Progenitor cell of endocrine pancreas (in vitro differentiated cells): ENCODE measurements at regions not wholly inside any gene's neighbourhood (a gene's known extent, or its start where the extent isn't known, plus 50 kb on each side); places are given as distances from the start of the nearest gene placed in this dataset.

Experiments used
- DNase-seq: peaks from one replicate; pipeline ENCODE4 v3.0.0; 2021; ENCODE audit warnings: low spot score; ENCODE audit not compliant: unreplicated experiment
- H3K27ac Mint-ChIP-seq: 2 replicates; pipeline ENCODE4 v1.8.0; 2021; ENCODE audit warnings: mild to moderate bottlenecking, moderate library complexity, mixed read lengths
- H3K27me3 Mint-ChIP-seq: 2 replicates; pipeline ENCODE4 v1.8.0; 2021; ENCODE audit warnings: mixed read lengths
- H3K36me3 Mint-ChIP-seq: 2 replicates; pipeline ENCODE4 v1.8.0; 2022; ENCODE audit warnings: mixed read lengths; ENCODE audit not compliant: insufficient read depth
- H3K4me1 Mint-ChIP-seq: 2 replicates; pipeline ENCODE4 v1.8.0; 2021; ENCODE audit warnings: low read depth, mixed read lengths
- H3K4me3 Mint-ChIP-seq: 2 replicates; pipeline ENCODE4 v1.8.0; 2021; ENCODE audit warnings: low read depth, mild to moderate bottlenecking, moderate library complexity, mixed read lengths
- H3K9me3 Mint-ChIP-seq: 2 replicates; pipeline ENCODE4 v1.8.0; 2021; ENCODE audit warnings: low read depth, mixed read lengths
- TF ChIP-seq, protein P1 (sequence below): fragments of 200-600 bp; sonication (generic); IDR thresholded peaks from one replicate; pipeline ENCODE4 v1.5.0; 2021; ENCODE audit warnings: antibody characterized with exemption, mild to moderate bottlenecking; ENCODE audit not compliant: unreplicated experiment

GRCh38 chr2:194999771-195000170 lies 657.3 kb upstream of the SLC39A10 start:
- TF ChIP-seq, protein P1, sequence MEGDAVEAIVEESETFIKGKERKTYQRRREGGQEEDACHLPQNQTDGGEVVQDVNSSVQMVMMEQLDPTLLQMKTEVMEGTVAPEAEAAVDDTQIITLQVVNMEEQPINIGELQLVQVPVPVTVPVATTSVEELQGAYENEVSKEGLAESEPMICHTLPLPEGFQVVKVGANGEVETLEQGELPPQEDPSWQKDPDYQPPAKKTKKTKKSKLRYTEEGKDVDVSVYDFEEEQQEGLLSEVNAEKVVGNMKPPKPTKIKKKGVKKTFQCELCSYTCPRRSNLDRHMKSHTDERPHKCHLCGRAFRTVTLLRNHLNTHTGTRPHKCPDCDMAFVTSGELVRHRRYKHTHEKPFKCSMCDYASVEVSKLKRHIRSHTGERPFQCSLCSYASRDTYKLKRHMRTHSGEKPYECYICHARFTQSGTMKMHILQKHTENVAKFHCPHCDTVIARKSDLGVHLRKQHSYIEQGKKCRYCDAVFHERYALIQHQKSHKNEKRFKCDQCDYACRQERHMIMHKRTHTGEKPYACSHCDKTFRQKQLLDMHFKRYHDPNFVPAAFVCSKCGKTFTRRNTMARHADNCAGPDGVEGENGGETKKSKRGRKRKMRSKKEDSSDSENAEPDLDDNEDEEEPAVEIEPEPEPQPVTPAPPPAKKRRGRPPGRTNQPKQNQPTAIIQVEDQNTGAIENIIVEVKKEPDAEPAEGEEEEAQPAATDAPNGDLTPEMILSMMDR: no peak
- peaks cover 3% of the 10 kb centered on the region for H3K4me1 Mint-ChIP-seq

DNA sequence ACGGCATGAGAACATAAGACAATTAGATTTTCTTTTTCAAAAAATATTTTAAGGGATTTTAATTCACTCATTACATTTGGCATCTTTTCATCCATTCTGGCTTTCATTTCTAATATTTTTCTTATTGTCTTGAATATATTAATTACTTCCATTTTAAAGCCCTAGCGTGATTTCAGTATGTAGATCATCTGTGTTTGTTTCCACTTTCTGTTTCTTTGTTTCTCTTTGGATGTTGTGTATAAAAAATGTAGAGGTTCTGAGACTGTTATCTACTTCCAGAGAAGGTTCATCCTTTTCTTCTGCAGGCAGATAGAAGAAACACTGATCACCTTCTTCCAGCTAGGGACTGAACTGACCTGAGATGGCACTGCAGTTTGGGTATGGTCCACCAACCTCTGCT lies 664.4 kb upstream of the SLC39A10 start:
- no peak overlapping the region for H3K4me3 Mint-ChIP-seq
- no peak for DNase-seq
- H3K27me3 Mint-ChIP-seq: no peaks in the 10 kb centered on the region
- no peaks in the 10 kb centered on the region for H3K36me3 Mint-ChIP-seq
- no peaks in the 10 kb centered on the region for H3K4me1 Mint-ChIP-seq
- no peaks in the 10 kb centered on the region for H3K9me3 Mint-ChIP-seq
- H3K27ac Mint-ChIP-seq: no peak overlapping the region
- TF ChIP-seq, protein P1: no peak

More at GRCh38 chr2:194999771-195000170, 657.3 kb upstream of the SLC39A10 start:
- Mint-ChIP-seq H3K9me3 (no peaks in the 10 kb centered on the region), H3K36me3 (no peaks in the 10 kb centered on the region), H3K4me3 (no peak overlapping the region), H3K27ac (no peak overlapping the region), H3K27me3 (no peaks in the 10 kb centered on the region)
- no peak for DNase-seq

DNA sequence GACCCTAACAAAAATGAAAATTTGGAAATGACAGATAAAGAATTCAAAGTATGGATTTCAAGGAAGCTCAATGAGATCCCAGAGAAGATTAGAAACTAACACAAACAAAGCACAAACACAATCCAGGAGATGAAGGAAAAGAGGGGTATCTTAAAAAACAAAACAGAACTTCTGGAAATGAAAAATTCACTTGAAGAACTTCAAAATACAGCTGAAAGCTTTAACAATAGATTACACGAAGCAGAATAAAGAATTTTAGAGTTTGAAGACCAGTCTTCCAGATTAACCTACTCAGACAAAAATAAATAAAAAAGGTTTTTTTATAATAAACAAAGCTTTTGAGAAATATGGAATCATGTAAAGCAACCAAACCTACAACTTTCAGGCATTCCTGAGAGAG lies 671.8 kb upstream of the SLC39A10 start:
- TF ChIP-seq, protein P1: no peak
- no peaks in the 10 kb centered on the region for H3K4me1 Mint-ChIP-seq
- no peak overlapping the region for H3K27ac Mint-ChIP-seq
- peaks cover 24% of the 10 kb centered on the region for H3K9me3 Mint-ChIP-seq
- no peak for DNase-seq
- no peak overlapping the region for H3K4me3 Mint-ChIP-seq
- H3K27me3 Mint-ChIP-seq: no peaks in the 10 kb centered on the region
- no peaks in the 10 kb centered on the region for H3K36me3 Mint-ChIP-seq

DNA sequence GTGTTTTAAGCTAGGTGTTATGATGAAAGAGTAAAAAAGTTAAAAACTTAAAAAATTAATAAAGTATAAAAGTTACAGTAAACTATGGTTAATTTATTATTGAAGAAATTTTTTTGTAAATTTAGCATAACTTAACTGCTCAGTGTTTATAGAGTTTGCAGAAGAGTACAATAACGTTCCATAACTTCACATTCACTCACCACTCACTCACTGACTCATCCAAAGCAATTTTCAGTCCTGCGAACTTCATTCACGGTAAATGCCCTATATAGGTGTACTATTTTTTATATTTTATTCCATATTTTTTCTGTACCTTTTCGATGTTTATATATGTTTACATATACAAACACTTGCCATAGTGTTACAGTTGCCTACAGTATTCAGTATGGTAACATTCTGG lies 694.8 kb upstream of the SLC39A10 start:
- no peak for DNase-seq
- TF ChIP-seq, protein P1: no peak
- H3K27ac Mint-ChIP-seq: no peak overlapping the region
- no peaks in the 10 kb centered on the region for H3K36me3 Mint-ChIP-seq
- H3K9me3 Mint-ChIP-seq: peaks cover 19% of the 10 kb centered on the region
- H3K4me3 Mint-ChIP-seq: no peak overlapping the region
- no peaks in the 10 kb centered on the region for H3K4me1 Mint-ChIP-seq
- no peaks in the 10 kb centered on the region for H3K27me3 Mint-ChIP-seq

DNA sequence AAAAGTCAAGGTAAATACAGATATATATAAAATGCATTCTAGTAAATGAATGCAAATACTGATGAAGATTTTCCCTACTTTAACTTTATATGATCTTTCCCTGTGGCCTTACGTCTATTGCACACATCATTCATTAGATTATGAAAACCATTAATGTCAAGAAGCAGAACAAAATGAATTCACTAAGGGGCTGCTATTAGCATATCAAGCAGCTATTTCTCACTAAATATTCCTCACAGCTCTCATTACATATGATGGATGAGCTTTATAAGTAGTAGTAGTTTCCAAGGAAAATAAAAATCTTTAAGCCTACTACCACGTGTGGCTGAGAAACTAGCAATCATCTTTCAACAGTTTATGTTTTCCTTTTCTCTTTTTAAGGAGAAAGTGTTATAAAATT lies 702.8 kb upstream of the SLC39A10 start:
- DNase-seq: no peak
- TF ChIP-seq, protein P1: no peak
- no peaks in the 10 kb centered on the region for H3K4me1 Mint-ChIP-seq
- H3K27me3 Mint-ChIP-seq: no peaks in the 10 kb centered on the region
- H3K9me3 Mint-ChIP-seq: peaks cover 6% of the 10 kb centered on the region
- no peak overlapping the region for H3K4me3 Mint-ChIP-seq
- H3K36me3 Mint-ChIP-seq: no peaks in the 10 kb centered on the region
- H3K27ac Mint-ChIP-seq: no peak overlapping the region

DNA sequence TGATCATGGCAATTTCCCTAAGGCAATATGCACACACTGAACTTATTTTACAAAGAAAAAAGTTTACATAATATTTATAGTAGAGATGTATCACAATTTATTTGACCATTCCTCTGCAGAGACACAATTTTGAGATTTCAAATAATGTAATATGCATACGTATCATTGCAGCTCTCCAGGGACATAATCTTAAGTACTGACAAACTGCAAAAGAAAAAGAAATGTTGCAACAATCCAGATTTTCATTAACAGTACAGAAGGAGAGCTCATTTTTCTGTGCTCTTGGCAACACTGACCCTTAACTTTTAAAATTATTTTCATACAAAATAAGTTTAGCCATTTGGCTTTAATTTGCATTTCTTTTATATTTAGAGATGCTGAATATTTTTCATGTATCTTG lies 710.2 kb upstream of the SLC39A10 start:
- H3K36me3 Mint-ChIP-seq: no peaks in the 10 kb centered on the region
- DNase-seq: no peak
- no peak overlapping the region for H3K4me3 Mint-ChIP-seq
- H3K9me3 Mint-ChIP-seq: peaks cover under 1% of the 10 kb centered on the region
- no peaks in the 10 kb centered on the region for H3K27me3 Mint-ChIP-seq
- H3K27ac Mint-ChIP-seq: no peak overlapping the region
- no peaks in the 10 kb centered on the region for H3K4me1 Mint-ChIP-seq
- TF ChIP-seq, protein P1: no peak
